BLaER1 (cell line): ENCODE measurements at regions not wholly inside any gene's neighbourhood (a gene's known extent, or its start where the extent isn't known, plus 50 kb on each side); places are given as distances from the start of the nearest gene placed in this dataset.
"Not testable (repeated sequence)": the region's sequence is repeated elsewhere in the genome, so short reads cannot be mapped to it uniquely, and the experiment has no call there.

Experiments
- H3K27ac ChIP-seq: shearing (Covaris generic); formaldehyde crosslinking; 2 replicates; pipeline ENCODE4 v1.8.1; 2022
- H3K27me3 ChIP-seq: shearing (Covaris generic); formaldehyde crosslinking; 2 replicates; pipeline ENCODE4 v1.8.1; 2022
- H3K36me3 ChIP-seq: shearing (Covaris generic); formaldehyde crosslinking; 2 replicates; pipeline ENCODE4 v1.8.1; 2022
- H3K4me1 ChIP-seq: shearing (Covaris generic); formaldehyde crosslinking; 2 replicates; pipeline ENCODE4 v1.8.1; 2022
- H3K4me2 ChIP-seq: shearing (Covaris generic); formaldehyde crosslinking; 2 replicates; pipeline ENCODE4 v1.8.1; 2022
- H3K4me3 ChIP-seq: shearing (Covaris generic); formaldehyde crosslinking; 2 replicates; pipeline ENCODE4 v1.8.1; 2022
- H3K9ac ChIP-seq: shearing (Covaris generic); formaldehyde crosslinking; 2 replicates; pipeline ENCODE4 v1.8.1; 2022
- H3K9me3 ChIP-seq: shearing (Covaris generic); formaldehyde crosslinking; 2 replicates; pipeline ENCODE4 v1.8.1; 2022
- H4K20me1 ChIP-seq: shearing (Covaris generic); formaldehyde crosslinking; 2 replicates; pipeline ENCODE4 v1.8.1; 2022
- Cebpa-rat ChIP-seq: shearing (Covaris generic); IDR thresholded peaks from 2 replicates; pipeline ENCODE4 v1.8.1; 2022

GRCh38 chrX:106484233-106484632 is 127.5 kb upstream of the RADX start:
- H3K27ac ChIP-seq = no peak overlapping the region
- no peak overlapping the region for H3K4me2 ChIP-seq
- no peaks in the 10 kb centered on the region for H3K4me1 ChIP-seq
- no peak overlapping the region for H3K9ac ChIP-seq
- H4K20me1 ChIP-seq = no peaks in the 10 kb centered on the region
- H3K9me3 ChIP-seq = no peaks in the 10 kb centered on the region
- H3K36me3 ChIP-seq = no peaks in the 10 kb centered on the region
- peaks cover 39% of the 10 kb centered on the region for H3K27me3 ChIP-seq
- TF ChIP-seq Cebpa-rat = no peak
- H3K4me3 ChIP-seq = no peak overlapping the region

GRCh38 chrX:106493210-106493816 is 118.5 kb upstream of the RADX start:
- H4K20me1 ChIP-seq, H3K4me2 ChIP-seq: not testable (repeated sequence)

GRCh38 chrX:106499473-106499872 is 112.3 kb upstream of the RADX start:
- no peak for TF ChIP-seq Cebpa-rat
- H3K4me3 ChIP-seq = no peak overlapping the region
- H3K9me3 ChIP-seq = peaks cover 4% of the 10 kb centered on the region; the same call in 1 of the 2 replicates
- no peaks in the 10 kb centered on the region for H4K20me1 ChIP-seq
- peaks cover 59% of the 10 kb centered on the region for H3K27me3 ChIP-seq
- H3K36me3 ChIP-seq = no peaks in the 10 kb centered on the region
- H3K9ac ChIP-seq = no peak overlapping the region
- H3K4me1 ChIP-seq = no peaks in the 10 kb centered on the region
- H3K27ac ChIP-seq = no peak overlapping the region
- no peak overlapping the region for H3K4me2 ChIP-seq

More at GRCh38 chrX:106493210-106493816, 118.5 kb upstream of the RADX start:
- H3K36me3 ChIP-seq, H3K9me3 ChIP-seq, H3K27ac ChIP-seq, H3K4me3 ChIP-seq, H3K4me1 ChIP-seq, H3K9ac ChIP-seq: not testable (repeated sequence)
- peaks cover 49% of the 10 kb centered on the region for H3K27me3 ChIP-seq

- Histone ChIP-seq H3K4me3 (no peak overlapping the region), H3K27me3 (peaks cover 73% of the 10 kb centered on the region), H3K9me3 (no peaks in the 10 kb centered on the region), H3K4me2 (no peak overlapping the region), H3K4me1 (no peaks in the 10 kb centered on the region), H3K9ac (no peak overlapping the region), H4K20me1 (no peaks in the 10 kb centered on the region), H3K27ac (no peak overlapping the region), H3K36me3 (no peaks in the 10 kb centered on the region)
- no peak for TF ChIP-seq Cebpa-rat
These were observed 100.9 kb upstream of the RADX start for GRCh38 chrX:106510713-106511403.
